Erythroblast (primary cell): ENCODE measurements at regions not wholly inside any gene's neighbourhood (a gene's known extent, or its start where the extent isn't known, plus 50 kb on each side); places are given as distances from the start of the nearest gene placed in this dataset.

Experiments
- GATA1 ChIP-seq: IDR thresholded peaks from 2 replicates; pipeline ENCODE4 v1.6.1; 2011; ENCODE audit warnings: low read depth, mild to moderate bottlenecking, control low read depth, low read length, moderate library complexity
- POLR2A ChIP-seq: IDR thresholded peaks from 2 replicates; pipeline ENCODE4 v1.6.1; 2011; ENCODE audit warnings: mild to moderate bottlenecking, low read length

GRCh38 chr3:168396861-168397260, 301.1 kb upstream of the GOLIM4 start:
- TF ChIP-seq POLR2A (no peak), GATA1 (no peak)
